ENCODE measurements at regions not wholly inside any gene's neighbourhood (a gene's known extent, or its start where the extent isn't known, plus 50 kb on each side); places are given as distances from the start of the nearest gene placed in this dataset.
"Not testable (repeated sequence)": the region's sequence is repeated elsewhere in the genome, so short reads cannot be mapped to it uniquely, and the experiment has no call there.

DNA sequence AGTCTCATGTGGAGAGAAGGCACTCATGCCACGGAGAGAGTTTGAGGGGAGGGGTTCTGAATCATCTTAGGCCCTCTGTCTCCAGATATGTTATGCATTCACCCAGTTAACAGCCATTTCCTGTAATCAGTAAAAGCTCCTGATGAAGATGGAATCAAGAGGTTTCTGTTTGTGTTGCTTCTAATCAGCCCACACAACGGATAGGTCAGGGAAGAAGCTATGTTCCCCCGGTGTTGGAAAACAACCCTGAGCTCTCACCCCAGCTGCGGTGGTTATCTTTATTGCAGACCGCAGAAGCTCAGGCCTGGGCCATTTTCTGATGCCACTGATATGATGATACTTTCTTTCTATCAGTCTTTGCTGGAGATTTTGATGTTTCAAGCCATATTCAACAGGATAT, 338.5 kb upstream of the ONECUT1 start:
- no peaks in the 10 kb centered on the region for H3K4me1 ChIP-seq
- no peaks in the 10 kb centered on the region for H3K9me3 ChIP-seq
- TF ChIP-seq, protein P1, sequence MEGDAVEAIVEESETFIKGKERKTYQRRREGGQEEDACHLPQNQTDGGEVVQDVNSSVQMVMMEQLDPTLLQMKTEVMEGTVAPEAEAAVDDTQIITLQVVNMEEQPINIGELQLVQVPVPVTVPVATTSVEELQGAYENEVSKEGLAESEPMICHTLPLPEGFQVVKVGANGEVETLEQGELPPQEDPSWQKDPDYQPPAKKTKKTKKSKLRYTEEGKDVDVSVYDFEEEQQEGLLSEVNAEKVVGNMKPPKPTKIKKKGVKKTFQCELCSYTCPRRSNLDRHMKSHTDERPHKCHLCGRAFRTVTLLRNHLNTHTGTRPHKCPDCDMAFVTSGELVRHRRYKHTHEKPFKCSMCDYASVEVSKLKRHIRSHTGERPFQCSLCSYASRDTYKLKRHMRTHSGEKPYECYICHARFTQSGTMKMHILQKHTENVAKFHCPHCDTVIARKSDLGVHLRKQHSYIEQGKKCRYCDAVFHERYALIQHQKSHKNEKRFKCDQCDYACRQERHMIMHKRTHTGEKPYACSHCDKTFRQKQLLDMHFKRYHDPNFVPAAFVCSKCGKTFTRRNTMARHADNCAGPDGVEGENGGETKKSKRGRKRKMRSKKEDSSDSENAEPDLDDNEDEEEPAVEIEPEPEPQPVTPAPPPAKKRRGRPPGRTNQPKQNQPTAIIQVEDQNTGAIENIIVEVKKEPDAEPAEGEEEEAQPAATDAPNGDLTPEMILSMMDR (IDR thresholded peaks at IDR 0.05): no peak
- no peaks in the 10 kb centered on the region for H3K36me3 ChIP-seq (ENCODE audit: insufficient read depth in 1 of 2, low read depth in 1 of 2)
- H3K4me3 ChIP-seq: no peak overlapping the region
- H3K27me3 ChIP-seq (ENCODE audit: insufficient read depth in 3 of 3, low read length in 2 of 3): no peaks in the 10 kb centered on the region
- intact Hi-C loops (cut with DNase I): loop anchor here in 1 of 2 donors (10.0 kb wide), 1 partner anchor 126 kb away; no protein-coding TSS in a partner anchor
- WGBS, 3 donors: 57 to 63% (median 60%) methylated on average over 5 of the region's 5 CpGs
- no peak overlapping the region for H3K27ac ChIP-seq
- no peak for DNase-seq
- ATAC-seq: no peak

DNA sequence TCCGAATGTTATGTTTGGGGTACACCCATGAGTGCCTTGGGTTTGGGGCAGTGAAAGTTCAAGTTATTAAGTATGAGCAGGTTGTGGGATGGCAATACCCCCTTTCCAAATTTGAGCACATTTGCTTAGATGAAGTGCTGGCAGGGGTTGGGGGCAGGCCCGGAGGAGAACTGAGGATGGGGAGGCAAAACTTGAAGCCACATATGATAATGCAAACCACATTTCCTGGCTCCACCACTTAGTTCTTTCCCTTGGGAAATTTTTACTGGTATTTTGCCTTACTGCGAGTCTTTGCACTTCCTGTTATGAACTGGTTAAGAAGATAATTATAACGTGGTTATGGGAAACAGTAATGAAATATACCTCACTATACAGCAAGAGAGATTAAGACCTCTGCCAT, 336.0 kb upstream of the ONECUT1 start:
- ATAC-seq (no peak), DNase-seq (no peak)
- no peak overlapping the region for H3K4me3 ChIP-seq
- no peaks in the 10 kb centered on the region for H3K27me3 ChIP-seq (ENCODE audit: insufficient read depth in 3 of 3, low read length in 2 of 3)
- no peak overlapping the region for H3K27ac ChIP-seq
- intact Hi-C loops (cut with DNase I): loop anchor here in 1 of 2 donors (10.0 kb wide), 1 partner anchor 129 kb away; no protein-coding TSS in a partner anchor
- no peaks in the 10 kb centered on the region for H3K4me1 ChIP-seq
- TF ChIP-seq, protein P1 (IDR thresholded peaks at IDR 0.05): no peak
- H3K36me3 ChIP-seq (ENCODE audit: insufficient read depth in 1 of 2, low read depth in 1 of 2): no peaks in the 10 kb centered on the region
- no peaks in the 10 kb centered on the region for H3K9me3 ChIP-seq
- 45 to 53% (median 47%) methylated on average over 4 of the region's 4 CpGs for WGBS, 3 donors

GRCh38 chr15:53122818-53123217, 332.7 kb upstream of the ONECUT1 start:
- TF ChIP-seq, protein P1 (IDR thresholded peaks at IDR 0.05): no peak
- Histone ChIP-seq H3K4me1 (no peaks in the 10 kb centered on the region), H3K36me3 (ENCODE audit: insufficient read depth in 1 of 2, low read depth in 1 of 2) (no peaks in the 10 kb centered on the region), H3K4me3 (no peak overlapping the region), H3K27me3 (ENCODE audit: insufficient read depth in 3 of 3, low read length in 2 of 3) (no peaks in the 10 kb centered on the region), H3K9me3 (no peaks in the 10 kb centered on the region), H3K27ac (no peak overlapping the region)
- ATAC-seq: no peak
- intact Hi-C loops (cut with DNase I): loop anchor here in 1 of 2 donors (10.0 kb wide), 1 partner anchor 132 kb away; no protein-coding TSS in a partner anchor
- DNase-seq: no peak
- 77 to 82% (median 80%) methylated on average over 2 of the region's 2 CpGs for WGBS, 3 donors

GRCh38 chr15:53116915-53117314, 326.8 kb upstream of the ONECUT1 start:
- ATAC-seq: not testable (repeated sequence)

DNA sequence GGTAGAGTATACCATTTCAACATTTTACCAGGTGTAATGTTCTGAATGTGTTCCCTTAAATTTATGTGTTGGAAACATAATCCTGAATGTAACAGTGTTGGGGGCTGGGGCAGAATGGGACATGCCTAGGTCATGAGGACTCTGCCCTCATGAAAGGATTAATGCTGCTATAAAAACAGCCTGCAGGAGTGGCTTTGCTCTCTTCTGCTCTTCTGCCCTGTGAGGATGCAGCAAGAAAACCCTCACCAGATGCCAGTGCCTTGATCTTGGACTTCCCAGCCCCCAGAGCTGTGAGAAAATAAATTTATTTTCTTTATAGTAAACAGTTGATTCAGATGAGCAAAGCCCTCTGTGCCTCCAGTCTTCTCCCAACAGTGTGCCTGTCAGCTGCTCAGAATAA, 326.0 kb upstream of the ONECUT1 start:
- Histone ChIP-seq H3K36me3 (ENCODE audit: insufficient read depth in 1 of 2, low read depth in 1 of 2) (no peaks in the 10 kb centered on the region), H3K27ac (no peak overlapping the region), H3K9me3 (peaks cover 5% of the 10 kb centered on the region), H3K27me3 (ENCODE audit: insufficient read depth in 3 of 3, low read length in 2 of 3) (no peaks in the 10 kb centered on the region), H3K4me3 (no peak overlapping the region), H3K4me1 (no peaks in the 10 kb centered on the region)
- ATAC-seq (no peak), DNase-seq (no peak)
- TF ChIP-seq, protein P1 (IDR thresholded peaks at IDR 0.05): no peak
- intact Hi-C loops (cut with DNase I): no loop called here

More at GRCh38 chr15:53116915-53117314, 326.8 kb upstream of the ONECUT1 start:
- H3K9me3 ChIP-seq; DNase-seq; H3K4me1 ChIP-seq; H3K27me3 ChIP-seq (ENCODE audit: insufficient read depth in 3 of 3, low read length in 2 of 3); H3K27ac ChIP-seq; intact Hi-C loops (cut with DNase I); H3K36me3 ChIP-seq (ENCODE audit: insufficient read depth in 1 of 2, low read depth in 1 of 2); H3K4me3 ChIP-seq: not testable (repeated sequence)

Measured in psoas muscle (tissue), 7 donors.